ENCODE measurements at regions not wholly inside any gene's neighbourhood (a gene's known extent, or its start where the extent isn't known, plus 50 kb on each side); places are given as distances from the start of the nearest gene placed in this dataset.

GRCh38 chr4:27149541-27150212 lies 289.0 kb downstream of the STIM2 start:
- no peak for TF ChIP-seq EZH2 (IDR thresholded peaks at IDR 0.05)
- TF ChIP-seq POLR2AphosphoS5 (IDR thresholded peaks at IDR 0.05; ENCODE audit: borderline replicate concordance, low read depth, low read length): no peak
- no peak for TF ChIP-seq FOXP2 (optimal IDR thresholded peaks at IDR 0.05; ENCODE audit: control extremely low read depth, extremely low read length, insufficient read depth)
